Esophagus muscularis mucosa (tissue), 4 donors: ENCODE measurements at regions not wholly inside any gene's neighbourhood (a gene's known extent, or its start where the extent isn't known, plus 50 kb on each side); places are given as distances from the start of the nearest gene placed in this dataset.

Experiments
- EP300 ChIP-seq: sonication (generic); formaldehyde crosslinking; IDR thresholded peaks from one replicate; pipeline ENCODE4 v1.6.1; 2017; ENCODE audit warnings: antibody characterized with exemption
- POLR2A ChIP-seq: fragments of 450-650 bp; IDR thresholded peaks from one replicate; pipeline ENCODE4 v1.6.1; 2017; ENCODE audit warnings: antibody characterized with exemption, moderate library complexity, mild to moderate bottlenecking, low read depth
- POLR2AphosphoS5 ChIP-seq, 2 donors: sonication (generic); formaldehyde crosslinking; IDR thresholded peaks; one replicate each; pipeline ENCODE4 v1.6.1; 2017; ENCODE audit warnings: antibody characterized with exemption in 2 of 2
- TF ChIP-seq, protein P1 (sequence below), 3 experiments: fragments of 200-600 bp in 2 of 3; fragments of 450-650 bp in 1 of 3; sonication (generic) in 2 of 3; IDR thresholded peaks; one replicate each; pipeline ENCODE4 v1.5.1; 2017 to 2019; ENCODE audit warnings: antibody characterized with exemption in 3 of 3, mild to moderate bottlenecking in 2 of 3, moderate library complexity in 1 of 3

- TF ChIP-seq POLR2AphosphoS5 (IDR thresholded peaks at IDR 0.05): no peak
- TF ChIP-seq, protein P1, sequence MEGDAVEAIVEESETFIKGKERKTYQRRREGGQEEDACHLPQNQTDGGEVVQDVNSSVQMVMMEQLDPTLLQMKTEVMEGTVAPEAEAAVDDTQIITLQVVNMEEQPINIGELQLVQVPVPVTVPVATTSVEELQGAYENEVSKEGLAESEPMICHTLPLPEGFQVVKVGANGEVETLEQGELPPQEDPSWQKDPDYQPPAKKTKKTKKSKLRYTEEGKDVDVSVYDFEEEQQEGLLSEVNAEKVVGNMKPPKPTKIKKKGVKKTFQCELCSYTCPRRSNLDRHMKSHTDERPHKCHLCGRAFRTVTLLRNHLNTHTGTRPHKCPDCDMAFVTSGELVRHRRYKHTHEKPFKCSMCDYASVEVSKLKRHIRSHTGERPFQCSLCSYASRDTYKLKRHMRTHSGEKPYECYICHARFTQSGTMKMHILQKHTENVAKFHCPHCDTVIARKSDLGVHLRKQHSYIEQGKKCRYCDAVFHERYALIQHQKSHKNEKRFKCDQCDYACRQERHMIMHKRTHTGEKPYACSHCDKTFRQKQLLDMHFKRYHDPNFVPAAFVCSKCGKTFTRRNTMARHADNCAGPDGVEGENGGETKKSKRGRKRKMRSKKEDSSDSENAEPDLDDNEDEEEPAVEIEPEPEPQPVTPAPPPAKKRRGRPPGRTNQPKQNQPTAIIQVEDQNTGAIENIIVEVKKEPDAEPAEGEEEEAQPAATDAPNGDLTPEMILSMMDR (IDR thresholded peaks at IDR 0.05): no peak
- no peak for TF ChIP-seq POLR2A
- TF ChIP-seq EP300: no peak
Observed at GRCh38 chr11:28702450-28702790, 594.2 kb downstream of the METTL15 start.
